ENCODE measurements at regions not wholly inside any gene's neighbourhood (a gene's known extent, or its start where the extent isn't known, plus 50 kb on each side); places are given as distances from the start of the nearest gene placed in this dataset.

GRCh38 chr12:13566292-13566691, 369.8 kb downstream of the EMP1 start:
- H3K9ac ChIP-seq (ENCODE audit: low read length): no peak overlapping the region
- no peaks in the 10 kb centered on the region for H3K4me1 ChIP-seq (ENCODE audit: control insufficient read depth, low read depth, low read length)
- no peaks in the 10 kb centered on the region for H3K79me1 ChIP-seq (ENCODE audit: low read length)
- H3K23ac ChIP-seq (ENCODE audit: low read length): no peak overlapping the region
- H4K5ac ChIP-seq (ENCODE audit: low read length): no peak overlapping the region
- no peak overlapping the region for H4K8ac ChIP-seq (ENCODE audit: low read depth, low read length)
- H2BK5ac ChIP-seq (ENCODE audit: low read length): no peak overlapping the region
- H2BK120ac ChIP-seq (ENCODE audit: low read depth, low read length): no peak overlapping the region
- H3K4me3 ChIP-seq (ENCODE audit: low read length): no peak overlapping the region
- no peak overlapping the region for H3K27ac ChIP-seq (ENCODE audit: low read depth, low read length)
- no peak overlapping the region for H3K4me2 ChIP-seq (ENCODE audit: low read length)
- H3K36me3 ChIP-seq (ENCODE audit: control insufficient read depth, insufficient read depth, low read length): no peaks in the 10 kb centered on the region
- H3K27me3 ChIP-seq (ENCODE audit: insufficient read depth, low read length, poor library complexity): no peaks in the 10 kb centered on the region
- no peak overlapping the region for H3K56ac ChIP-seq (ENCODE audit: low read length)
- H3K79me2 ChIP-seq (ENCODE audit: control insufficient read depth, insufficient read depth, low read length): no peaks in the 10 kb centered on the region
- no peak overlapping the region for H2AK5ac ChIP-seq (ENCODE audit: low read length)
- H3K4ac ChIP-seq (ENCODE audit: low read depth, low read length): no peak overlapping the region
- no peak for DNase-seq
- no peak overlapping the region for H2BK15ac ChIP-seq (replicated peaks; ENCODE audit: low read depth)
- H3K18ac ChIP-seq (ENCODE audit: low read length): no peak overlapping the region

DNA sequence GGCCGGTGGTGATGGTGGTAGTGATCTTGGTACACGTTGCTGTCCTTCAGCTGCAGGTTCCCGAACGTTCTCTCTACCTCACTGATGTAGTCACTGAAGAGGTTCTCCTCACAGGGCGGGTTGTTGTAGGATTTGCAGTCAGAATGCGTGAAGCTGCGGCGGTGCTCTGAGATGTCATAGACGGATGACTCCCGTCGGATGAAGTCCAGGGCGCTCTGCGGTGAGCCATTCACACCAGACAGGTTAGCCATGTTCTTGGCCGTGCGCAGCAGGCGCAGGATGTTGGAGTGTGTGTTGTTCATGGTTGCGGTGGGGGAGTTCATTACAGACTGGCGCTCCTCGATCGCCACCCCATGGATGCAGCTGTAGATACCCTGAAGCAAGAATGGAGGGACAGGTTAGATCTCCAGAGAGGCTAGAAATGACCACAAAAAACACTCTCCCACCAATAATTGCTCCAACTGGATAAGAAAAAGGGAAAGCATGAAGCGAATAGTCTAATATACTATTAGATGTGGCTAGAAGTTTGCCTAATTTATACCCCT, 367.8 kb downstream of the EMP1 start:
- WGBS (ENCODE audit: extremely low coverage, insufficient coverage, low lambda C conversion rate): no CpG with 5 or more reads among the region's 21 CpGs
- no peak overlapping the region for H3K4ac ChIP-seq (ENCODE audit: low read depth, low read length)
- no peaks in the 10 kb centered on the region for H3K36me3 ChIP-seq (ENCODE audit: control insufficient read depth, insufficient read depth, low read length)
- DNase-seq: no peak
- no peak overlapping the region for H4K8ac ChIP-seq (ENCODE audit: low read depth, low read length)
- no peaks in the 10 kb centered on the region for H3K79me2 ChIP-seq (ENCODE audit: control insufficient read depth, insufficient read depth, low read length)
- H3K23ac ChIP-seq (ENCODE audit: low read length): no peak overlapping the region
- no peaks in the 10 kb centered on the region for H3K27me3 ChIP-seq (ENCODE audit: insufficient read depth, low read length, poor library complexity)
- no peak overlapping the region for H3K18ac ChIP-seq (ENCODE audit: low read length)
- no peaks in the 10 kb centered on the region for H3K4me1 ChIP-seq (ENCODE audit: control insufficient read depth, low read depth, low read length)
- H4K5ac ChIP-seq (ENCODE audit: low read length): no peak overlapping the region
- H3K9ac ChIP-seq (ENCODE audit: low read length): no peak overlapping the region
- H2BK5ac ChIP-seq (ENCODE audit: low read length): no peak overlapping the region
- no peak overlapping the region for H3K4me2 ChIP-seq (ENCODE audit: low read length)
- H2AK5ac ChIP-seq (ENCODE audit: low read length): no peak overlapping the region
- H3K27ac ChIP-seq (ENCODE audit: low read depth, low read length): no peak overlapping the region
- no peaks in the 10 kb centered on the region for H3K79me1 ChIP-seq (ENCODE audit: low read length)
- H3K4me3 ChIP-seq (ENCODE audit: low read length): no peak overlapping the region
- H2BK120ac ChIP-seq (ENCODE audit: low read depth, low read length): no peak overlapping the region
- no peak overlapping the region for H2BK15ac ChIP-seq (replicated peaks; ENCODE audit: low read depth)
- no peak overlapping the region for H3K56ac ChIP-seq (ENCODE audit: low read length)

- Histone ChIP-seq H3K79me2 (ENCODE audit: control insufficient read depth, insufficient read depth, low read length) (no peaks in the 10 kb centered on the region), H4K5ac (ENCODE audit: low read length) (no peak overlapping the region), H3K23ac (ENCODE audit: low read length) (no peak overlapping the region), H2BK120ac (ENCODE audit: low read depth, low read length) (no peak overlapping the region), H3K36me3 (ENCODE audit: control insufficient read depth, insufficient read depth, low read length) (no peaks in the 10 kb centered on the region), H3K27me3 (ENCODE audit: insufficient read depth, low read length, poor library complexity) (no peaks in the 10 kb centered on the region), H4K8ac (ENCODE audit: low read depth, low read length) (no peak overlapping the region), H3K4ac (ENCODE audit: low read depth, low read length) (no peak overlapping the region), H3K4me1 (ENCODE audit: control insufficient read depth, low read depth, low read length) (no peaks in the 10 kb centered on the region), H3K4me2 (ENCODE audit: low read length) (no peak overlapping the region), H3K27ac (ENCODE audit: low read depth, low read length) (no peak overlapping the region), H3K9ac (ENCODE audit: low read length) (no peak overlapping the region), H2BK5ac (ENCODE audit: low read length) (no peak overlapping the region), H3K18ac (ENCODE audit: low read length) (no peak overlapping the region), H3K56ac (ENCODE audit: low read length) (no peak overlapping the region), H3K79me1 (ENCODE audit: low read length) (no peaks in the 10 kb centered on the region), H2AK5ac (ENCODE audit: low read length) (no peak overlapping the region), H3K4me3 (ENCODE audit: low read length) (no peak overlapping the region), H2BK15ac (replicated peaks; ENCODE audit: low read depth) (no peak overlapping the region)
- no peak for DNase-seq
- WGBS (ENCODE audit: extremely low coverage, insufficient coverage, low lambda C conversion rate): no CpG with 5 or more reads among the region's 29 CpGs
Measured at GRCh38 chr12:13563743-13564125, 367.2 kb downstream of the EMP1 start.

DNA sequence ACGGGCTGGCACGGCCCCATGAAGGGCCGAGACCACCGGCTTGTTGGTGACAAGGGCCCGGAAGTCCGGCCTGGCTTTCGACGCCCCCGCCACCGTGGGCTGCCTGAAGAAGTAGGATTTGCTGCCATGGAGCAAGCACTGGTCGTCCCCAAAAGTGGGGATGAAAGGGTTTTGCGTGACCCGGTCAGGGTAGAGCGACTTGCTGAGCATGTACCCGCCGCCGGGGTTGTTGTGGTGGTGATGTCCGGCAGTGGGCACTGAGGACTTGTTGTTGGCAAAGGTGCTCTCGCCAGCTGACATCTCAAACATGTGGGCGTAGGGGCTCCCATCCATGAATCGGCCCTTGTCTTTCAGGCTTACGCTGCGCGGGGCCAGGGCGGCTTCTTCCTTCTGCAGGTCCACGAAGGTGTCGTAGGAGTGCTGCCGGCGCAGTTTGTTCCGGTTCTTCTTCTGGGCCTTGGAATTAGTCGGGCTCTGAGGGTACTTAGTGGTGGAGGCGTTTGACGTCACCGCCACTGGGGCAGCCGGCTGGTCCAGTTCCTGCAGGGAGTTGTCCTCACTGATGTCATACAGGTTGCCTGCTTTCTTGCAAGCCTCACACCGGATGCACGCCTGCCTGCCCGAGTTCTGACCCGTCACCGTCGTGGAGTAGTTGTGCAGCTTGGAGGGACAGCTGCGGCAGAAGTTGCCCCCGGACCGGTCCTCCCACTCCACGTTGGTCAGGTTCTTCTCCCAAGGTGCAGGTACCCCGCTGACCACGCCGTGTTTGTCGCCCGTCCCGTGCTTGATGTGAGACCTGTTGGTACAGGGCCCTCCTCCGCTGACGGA, 366.6 kb downstream of the EMP1 start:
- Histone ChIP-seq H3K4me2 (ENCODE audit: low read length) (no peak overlapping the region), H3K4ac (ENCODE audit: low read depth, low read length) (no peak overlapping the region), H4K8ac (ENCODE audit: low read depth, low read length) (no peak overlapping the region), H3K4me1 (ENCODE audit: control insufficient read depth, low read depth, low read length) (no peaks in the 10 kb centered on the region), H3K79me1 (ENCODE audit: low read length) (no peaks in the 10 kb centered on the region), H3K4me3 (ENCODE audit: low read length) (no peak overlapping the region), H3K9ac (ENCODE audit: low read length) (no peak overlapping the region), H3K79me2 (ENCODE audit: control insufficient read depth, insufficient read depth, low read length) (no peaks in the 10 kb centered on the region), H3K23ac (ENCODE audit: low read length) (no peak overlapping the region), H2AK5ac (ENCODE audit: low read length) (no peak overlapping the region), H2BK15ac (replicated peaks; ENCODE audit: low read depth) (no peak overlapping the region), H3K27ac (ENCODE audit: low read depth, low read length) (no peak overlapping the region), H3K36me3 (ENCODE audit: control insufficient read depth, insufficient read depth, low read length) (no peaks in the 10 kb centered on the region), H3K18ac (ENCODE audit: low read length) (no peak overlapping the region), H2BK120ac (ENCODE audit: low read depth, low read length) (no peak overlapping the region), H3K27me3 (ENCODE audit: insufficient read depth, low read length, poor library complexity) (no peaks in the 10 kb centered on the region), H2BK5ac (ENCODE audit: low read length) (no peak overlapping the region), H3K56ac (ENCODE audit: low read length) (no peak overlapping the region), H4K5ac (ENCODE audit: low read length) (no peak overlapping the region)
- no peak for DNase-seq
- no CpG with 5 or more reads among the region's 53 CpGs for WGBS (ENCODE audit: extremely low coverage, insufficient coverage, low lambda C conversion rate)

- H3K36me3 ChIP-seq (ENCODE audit: control insufficient read depth, insufficient read depth, low read length): no peaks in the 10 kb centered on the region
- H3K4me3 ChIP-seq (ENCODE audit: low read length): no peak overlapping the region
- no peak overlapping the region for H3K56ac ChIP-seq (ENCODE audit: low read length)
- DNase-seq: no peak
- no peak overlapping the region for H3K18ac ChIP-seq (ENCODE audit: low read length)
- no peak overlapping the region for H3K9ac ChIP-seq (ENCODE audit: low read length)
- no peak overlapping the region for H3K4ac ChIP-seq (ENCODE audit: low read depth, low read length)
- no peak overlapping the region for H2AK5ac ChIP-seq (ENCODE audit: low read length)
- no peak overlapping the region for H4K5ac ChIP-seq (ENCODE audit: low read length)
- H3K27ac ChIP-seq (ENCODE audit: low read depth, low read length): no peak overlapping the region
- no peak overlapping the region for H2BK15ac ChIP-seq (replicated peaks; ENCODE audit: low read depth)
- no peak overlapping the region for H4K8ac ChIP-seq (ENCODE audit: low read depth, low read length)
- H2BK120ac ChIP-seq (ENCODE audit: low read depth, low read length): no peak overlapping the region
- no peaks in the 10 kb centered on the region for H3K27me3 ChIP-seq (ENCODE audit: insufficient read depth, low read length, poor library complexity)
- H3K23ac ChIP-seq (ENCODE audit: low read length): no peak overlapping the region
- H2BK5ac ChIP-seq (ENCODE audit: low read length): no peak overlapping the region
- no peaks in the 10 kb centered on the region for H3K79me2 ChIP-seq (ENCODE audit: control insufficient read depth, insufficient read depth, low read length)
- no peaks in the 10 kb centered on the region for H3K79me1 ChIP-seq (ENCODE audit: low read length)
- H3K4me1 ChIP-seq (ENCODE audit: control insufficient read depth, low read depth, low read length): no peaks in the 10 kb centered on the region
- no CpG with 5 or more reads among the region's 4 CpGs for WGBS (ENCODE audit: extremely low coverage, insufficient coverage, low lambda C conversion rate)
- H3K4me2 ChIP-seq (ENCODE audit: low read length): no peak overlapping the region
Measured at GRCh38 chr12:13561923-13562322, 365.4 kb downstream of the EMP1 start.
